ENCODE measurements at regions not wholly inside any gene's neighbourhood (a gene's known extent, or its start where the extent isn't known, plus 50 kb on each side); places are given as distances from the start of the nearest gene placed in this dataset.
A peak's percentile ranks its signal among the peaks of the same experiment; 100 is the strongest.

DNA sequence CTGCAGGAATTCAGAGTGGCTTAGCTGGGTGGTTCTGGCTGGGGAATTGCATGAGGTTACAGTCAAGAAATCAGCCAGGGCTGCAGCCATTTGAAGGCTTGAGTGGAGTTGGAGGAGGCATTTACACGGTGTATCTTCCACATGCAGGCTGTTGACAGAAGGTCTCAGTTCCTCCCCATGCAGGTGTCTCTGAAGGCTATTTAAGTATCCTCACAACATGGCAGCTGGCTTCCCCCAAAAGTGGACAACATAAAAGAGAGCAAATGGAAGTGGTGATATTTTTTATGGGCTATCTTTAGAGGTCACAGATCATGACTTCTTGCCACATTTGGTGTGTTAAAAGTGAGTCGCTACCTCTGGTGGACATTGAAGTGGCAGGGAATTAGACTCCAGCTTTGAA, 60.1 kb upstream of the SPRED1 start:
- no peak overlapping the region for H3K4me3 ChIP-seq (replicated peaks; ENCODE audit: low read depth, low read length)
- no peak for TF ChIP-seq CTCF (IDR thresholded peaks at IDR 0.05; ENCODE audit: low read length, missing control alignments)
- DNase-seq (ENCODE audit: low read depth): no peak

DNA sequence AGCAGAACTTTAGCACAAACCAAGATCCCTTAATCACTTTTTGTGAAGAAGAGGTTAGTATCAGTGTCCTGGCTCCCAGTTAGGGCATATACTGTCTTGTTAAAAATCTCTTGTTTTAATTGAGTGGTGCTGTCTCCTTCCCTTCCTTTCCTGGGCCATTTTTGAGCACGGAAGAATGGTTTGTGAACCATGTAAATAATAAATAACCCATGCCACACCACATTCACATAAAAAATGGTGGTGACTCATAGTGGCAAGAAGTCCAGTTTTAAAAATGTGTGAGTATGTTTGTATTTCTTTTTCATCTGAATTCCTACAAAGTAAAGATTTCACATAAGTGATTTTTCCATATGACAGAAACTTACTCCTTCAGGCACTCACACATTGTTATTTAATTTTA, 59.1 kb upstream of the SPRED1 start:
- no peak for TF ChIP-seq CTCF (IDR thresholded peaks at IDR 0.05; ENCODE audit: low read length, missing control alignments)
- no peak overlapping the region for H3K4me3 ChIP-seq (replicated peaks; ENCODE audit: low read depth, low read length)
- no peak for DNase-seq (ENCODE audit: low read depth)

DNA sequence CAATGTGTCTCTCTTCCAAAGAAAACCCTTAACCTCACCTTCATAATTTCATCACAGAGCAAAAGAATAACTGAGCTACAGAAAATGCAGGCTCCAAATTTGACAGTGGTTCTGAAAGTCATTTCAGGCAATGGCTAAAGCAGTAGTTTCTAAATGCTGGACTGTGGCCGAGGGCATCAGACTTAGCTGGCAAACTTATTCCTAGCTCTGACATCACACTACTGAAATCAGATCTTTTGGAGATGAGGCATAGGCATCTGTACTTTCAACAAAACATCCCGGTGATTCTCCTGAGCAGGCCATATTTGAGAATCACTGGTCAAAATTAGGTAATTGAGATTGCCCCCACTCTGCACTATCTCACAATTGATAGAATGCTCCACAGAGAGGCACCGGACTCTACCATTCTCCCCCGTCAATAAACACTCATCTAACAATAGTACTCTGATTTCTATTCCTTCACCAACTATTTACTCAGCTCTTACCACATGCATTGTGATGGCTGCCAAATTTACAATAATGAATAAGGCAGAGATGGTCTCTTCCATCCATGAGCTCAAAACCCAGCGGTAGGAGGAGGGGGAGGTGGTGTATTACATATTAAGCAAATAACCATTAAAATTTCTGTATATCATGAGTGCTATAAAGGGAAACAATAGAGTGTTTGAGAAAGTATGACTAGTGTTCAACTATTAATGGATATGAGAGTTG, 57.3 kb upstream of the SPRED1 start:
- no peak for TF ChIP-seq CTCF (IDR thresholded peaks at IDR 0.05; ENCODE audit: low read length, missing control alignments)
- no peak for DNase-seq (ENCODE audit: low read depth)
- no peak overlapping the region for H3K4me3 ChIP-seq (replicated peaks; ENCODE audit: low read depth, low read length)

DNA sequence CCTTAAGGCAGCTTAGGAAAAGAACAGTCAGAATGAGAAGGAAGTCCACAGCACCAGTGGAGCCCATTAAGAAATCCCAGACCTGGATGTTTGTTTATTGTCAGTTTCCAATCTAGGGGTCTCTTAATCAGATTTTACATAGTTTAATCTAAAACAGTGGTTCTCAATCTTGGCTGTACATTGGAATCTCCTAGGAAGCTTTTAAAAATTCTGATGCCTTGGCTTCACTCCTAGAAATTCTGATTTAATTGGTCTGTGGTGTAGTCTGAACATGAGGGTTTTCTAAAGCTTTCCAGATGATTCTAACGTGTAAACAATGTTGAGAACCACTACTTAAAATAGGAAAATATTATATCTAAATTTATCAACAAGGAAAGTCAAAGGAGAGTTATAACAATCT, 56.6 kb upstream of the SPRED1 start:
- no peak for TF ChIP-seq CTCF (IDR thresholded peaks at IDR 0.05; ENCODE audit: low read length, missing control alignments)
- no peak for DNase-seq (ENCODE audit: low read depth)

GRCh38 chr15:38197553-38197952, 55.1 kb upstream of the SPRED1 start:
- no peak for TF ChIP-seq CTCF (IDR thresholded peaks at IDR 0.05; ENCODE audit: low read length, missing control alignments)
- H3K4me3 ChIP-seq (replicated peaks; ENCODE audit: low read depth, low read length): no peak overlapping the region
- peak; percentile 56 for DNase-seq (ENCODE audit: low read depth)

More for the DNA sequence above, 56.6 kb upstream of the SPRED1 start:
- no peak overlapping the region for H3K4me3 ChIP-seq (replicated peaks; ENCODE audit: low read depth, low read length)

DNA sequence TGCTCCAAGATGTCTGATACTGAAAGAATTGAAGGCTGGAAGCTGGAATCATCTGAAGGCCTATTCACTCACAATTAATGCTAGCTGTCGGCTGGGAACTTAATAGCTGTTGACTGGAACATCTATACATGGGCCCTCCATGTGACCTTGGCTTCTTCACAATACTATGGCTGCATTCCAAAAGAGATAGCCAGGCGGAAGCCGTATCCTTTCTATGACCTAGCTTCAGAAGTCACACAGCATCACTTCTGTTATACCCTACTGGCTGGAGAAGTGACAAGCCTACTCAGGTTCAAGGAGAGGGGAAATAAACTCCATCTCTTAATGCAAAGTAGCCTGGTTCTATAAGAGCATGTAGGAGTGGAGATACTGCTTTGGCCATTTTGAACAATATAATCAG, 50.9 kb upstream of the SPRED1 start:
- TF ChIP-seq CTCF (IDR thresholded peaks at IDR 0.05; ENCODE audit: low read length, missing control alignments): no peak
- DNase-seq (ENCODE audit: low read depth): peak; percentile 64
- no peak overlapping the region for H3K4me3 ChIP-seq (replicated peaks; ENCODE audit: low read depth, low read length)

DNA sequence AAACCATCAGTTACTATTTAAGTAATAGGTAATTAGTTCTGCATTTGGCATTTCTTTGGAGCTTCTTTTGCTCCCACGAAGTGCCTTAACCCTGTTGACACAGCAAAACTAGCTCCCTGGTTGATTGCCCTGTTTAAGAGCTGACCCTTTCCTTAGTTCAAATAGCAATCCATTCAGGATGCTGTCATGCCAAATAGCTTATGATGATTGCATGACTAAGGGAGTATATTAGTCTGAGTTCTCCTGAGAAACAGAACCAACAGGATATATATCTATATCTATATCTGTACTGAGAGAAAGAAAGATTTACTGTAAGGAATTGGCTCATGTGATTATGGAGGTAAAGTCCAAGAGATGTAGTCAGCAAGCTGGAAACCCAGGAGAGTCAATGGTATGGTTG, 50.3 kb upstream of the SPRED1 start:
- TF ChIP-seq CTCF (IDR thresholded peaks at IDR 0.05; ENCODE audit: low read length, missing control alignments): no peak
- H3K4me3 ChIP-seq (replicated peaks; ENCODE audit: low read depth, low read length): no peak overlapping the region
- DNase-seq (ENCODE audit: low read depth): no peak
